GM12891 (cell line): ENCODE measurements at regions not wholly inside any gene's neighbourhood (a gene's known extent, or its start where the extent isn't known, plus 50 kb on each side); places are given as distances from the start of the nearest gene placed in this dataset.

ENCODE experiments used
- POLR2A ChIP-seq: IDR thresholded peaks from 2 replicates; pipeline ENCODE4 v1.6.1; 2011; ENCODE audit warnings: low read depth, low read length, control low read depth
- POLR2AphosphoS5 ChIP-seq: IDR thresholded peaks from 2 replicates; pipeline ENCODE4 v1.6.1; 2011; ENCODE audit warnings: low read depth, low read length, control low read depth
- POU2F2 ChIP-seq: IDR thresholded peaks from 2 replicates; pipeline ENCODE4 v1.6.1; 2011; ENCODE audit warnings: low read depth, mild to moderate bottlenecking, control low read depth, low read length, moderate library complexity
- SPI1 ChIP-seq: IDR thresholded peaks from 2 replicates; pipeline ENCODE4 v1.6.1; 2011; ENCODE audit warnings: low read depth, low read length, control low read depth
- TAF1 ChIP-seq: IDR thresholded peaks from 2 replicates; pipeline ENCODE4 v1.6.1; 2011; ENCODE audit warnings: low read depth, low read length, control low read depth

DNA sequence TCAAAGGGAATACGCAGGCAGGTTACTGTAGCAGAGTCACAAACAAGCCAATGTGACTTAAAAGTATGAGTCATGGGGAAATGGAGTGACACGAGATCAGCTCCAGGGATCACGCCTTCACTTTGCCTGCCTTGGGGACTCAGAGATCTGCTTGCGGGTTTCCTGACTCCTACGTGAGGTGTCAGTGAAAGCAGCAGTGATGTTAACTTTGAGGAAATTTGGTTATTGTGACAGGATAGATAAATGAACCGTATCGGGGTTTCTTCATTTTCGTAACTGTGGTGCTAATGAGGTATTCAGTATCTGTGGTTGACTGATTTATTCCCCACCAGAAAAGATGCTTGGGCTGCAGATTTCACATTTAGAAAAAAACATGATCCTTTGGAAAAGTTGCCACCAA, 383.3 kb upstream of the ZFP42 start:
- TF ChIP-seq POLR2A (no peak), TAF1 (no peak), POLR2AphosphoS5 (no peak), SPI1 (no peak), POU2F2 (no peak)
